WTC11 (cell line): ENCODE measurements at regions not wholly inside any gene's neighbourhood (a gene's known extent, or its start where the extent isn't known, plus 50 kb on each side); places are given as distances from the start of the nearest gene placed in this dataset.

Source experiments
- ATAC-seq: fragments of 200-7000 bp; cut with Tn5 transposase; 2 replicates; pipeline ENCODE4 v1.10.0; 2021; ENCODE audit warnings: mild to moderate bottlenecking, moderate library complexity
- CTCF ChIA-PET: fragments of 300-600 bp; sonication (Branson Sonifier 250); formaldehyde crosslinking; loops from one replicate; lab custom pipeline; 2021; ENCODE audit warnings: antibody characterized with exemption; lab: Charles Lee
- POLR2A ChIA-PET: fragments of 350-600 bp; sonication (Branson Sonifier 250); formaldehyde crosslinking; loops from one replicate; lab custom pipeline; 2021; ENCODE audit warnings: antibody characterized with exemption; lab: Charles Lee
- DNase-seq: peaks from one replicate; pipeline ENCODE4 v3.0.0; 2021; ENCODE audit warnings: low spot score
- H3K27ac Mint-ChIP-seq: 2 replicates; pipeline ENCODE4 v1.8.0; 2021; ENCODE audit warnings: mixed read lengths
- H3K27me3 Mint-ChIP-seq: 2 replicates; pipeline ENCODE4 v1.8.0; 2021; ENCODE audit warnings: low read depth, mild to moderate bottlenecking, moderate library complexity, mixed read lengths
- H3K36me3 Mint-ChIP-seq: 2 replicates; pipeline ENCODE4 v1.8.0; 2021; ENCODE audit warnings: mixed read lengths
- H3K4me1 Mint-ChIP-seq: 2 replicates; pipeline ENCODE4 v1.8.0; 2022; ENCODE audit warnings: mixed read lengths
- H3K4me3 Mint-ChIP-seq: 2 replicates; pipeline ENCODE4 v1.8.0; 2021; ENCODE audit warnings: mild to moderate bottlenecking, moderate library complexity, mixed read lengths
- H3K9me3 Mint-ChIP-seq: 2 replicates; pipeline ENCODE4 v1.8.0; 2021; ENCODE audit warnings: mixed read lengths
- CREM ChIP-seq: sonication (generic); formaldehyde crosslinking; IDR thresholded peaks from 2 replicates; pipeline ENCODE4 v1.8.1; 2022; ENCODE audit warnings: mild to moderate bottlenecking, missing genetic modification reagents, moderate library complexity
- CTCF ChIP-seq: fragments of 200-600 bp; IDR thresholded peaks from 2 replicates; pipeline ENCODE4 v1.8.0; 2022; ENCODE audit warnings: antibody characterized with exemption
- E2F5 ChIP-seq: sonication (generic); formaldehyde crosslinking; IDR thresholded peaks from 2 replicates; pipeline ENCODE4 v1.8.1; 2022; ENCODE audit warnings: mild to moderate bottlenecking, moderate library complexity, missing genetic modification reagents
- ESRRA ChIP-seq: sonication (generic); formaldehyde crosslinking; IDR thresholded peaks from 2 replicates; pipeline ENCODE4 v1.8.1; 2022; ENCODE audit warnings: mild to moderate bottlenecking, missing genetic modification reagents, borderline replicate concordance
- FOXP1 ChIP-seq: sonication (generic); formaldehyde crosslinking; IDR thresholded peaks from 2 replicates; pipeline ENCODE4 v1.8.0; 2022; ENCODE audit warnings: missing genetic modification reagents, mild to moderate bottlenecking, moderate library complexity, borderline replicate concordance
- HMGXB4 ChIP-seq: sonication (generic); formaldehyde crosslinking; IDR thresholded peaks from 2 replicates; pipeline ENCODE4 v1.8.1; 2023; ENCODE audit warnings: mild to moderate bottlenecking, moderate library complexity, missing genetic modification reagents
- IRF1 ChIP-seq: sonication (generic); formaldehyde crosslinking; IDR thresholded peaks from 2 replicates; pipeline ENCODE4 v1.8.0; 2023; ENCODE audit warnings: missing genetic modification reagents
- KAT7 ChIP-seq: sonication (generic); formaldehyde crosslinking; IDR thresholded peaks from 2 replicates; pipeline ENCODE4 v1.8.1; 2023; ENCODE audit warnings: missing genetic modification reagents, mild to moderate bottlenecking, borderline replicate concordance
- MLX ChIP-seq: sonication (generic); formaldehyde crosslinking; IDR thresholded peaks from 2 replicates; pipeline ENCODE4 v1.8.1; 2023; ENCODE audit warnings: mild to moderate bottlenecking, missing genetic modification reagents, moderate library complexity
- NR3C1 ChIP-seq: sonication (generic); formaldehyde crosslinking; conservative IDR thresholded peaks from 2 replicates; pipeline ENCODE4 v1.8.1; 2023; ENCODE audit warnings: low read depth, mild to moderate bottlenecking, missing genetic modification reagents
- PREB ChIP-seq: sonication (generic); formaldehyde crosslinking; IDR thresholded peaks from 2 replicates; pipeline ENCODE4 v1.8.1; 2022; ENCODE audit warnings: mild to moderate bottlenecking, missing genetic modification reagents, moderate library complexity, borderline replicate concordance
- SOX15 ChIP-seq: fragments of 250-450 bp; sonication (Bioruptor Pico); IDR thresholded peaks from 2 replicates; pipeline ENCODE4 v1.9.0; 2021; ENCODE audit warnings: mild to moderate bottlenecking
- SP1 ChIP-seq: sonication (generic); formaldehyde crosslinking; conservative IDR thresholded peaks from 2 replicates; pipeline ENCODE4 v1.8.1; 2022; ENCODE audit warnings: missing genetic modification reagents
- ZBTB43 ChIP-seq: sonication (generic); formaldehyde crosslinking; IDR thresholded peaks from 2 replicates; pipeline ENCODE4 v1.8.1; 2023; ENCODE audit warnings: mild to moderate bottlenecking, missing genetic modification reagents
- ZNF121 ChIP-seq: sonication (generic); formaldehyde crosslinking; IDR thresholded peaks from 2 replicates; pipeline ENCODE4 v1.8.0; 2023; ENCODE audit warnings: missing genetic modification reagents
- ZNF138 ChIP-seq: sonication (generic); formaldehyde crosslinking; conservative IDR thresholded peaks from 2 replicates; pipeline ENCODE4 v1.8.1; 2022; ENCODE audit warnings: mild to moderate bottlenecking, moderate library complexity, missing genetic modification reagents
- ZNF219 ChIP-seq: sonication (generic); formaldehyde crosslinking; IDR thresholded peaks from 2 replicates; pipeline ENCODE4 v1.8.0; 2023; ENCODE audit warnings: missing genetic modification reagents, mild to moderate bottlenecking, borderline replicate concordance
- ZNF263 ChIP-seq: sonication (generic); formaldehyde crosslinking; IDR thresholded peaks from 2 replicates; pipeline ENCODE4 v1.8.1; 2022; ENCODE audit warnings: low read depth, mild to moderate bottlenecking, moderate library complexity, missing genetic modification reagents
- ZNF317 ChIP-seq: sonication (generic); formaldehyde crosslinking; IDR thresholded peaks from 2 replicates; pipeline ENCODE4 v1.8.1; 2023; ENCODE audit warnings: low read depth, mild to moderate bottlenecking, moderate library complexity, missing genetic modification reagents, borderline replicate concordance
- ZNF416 ChIP-seq: fragments of 250-450 bp; sonication (Bioruptor Pico); IDR thresholded peaks from 2 replicates; pipeline ENCODE4 v1.9.0; 2021; ENCODE audit warnings: mild to moderate bottlenecking, inconsistent platforms
- ZNF425 ChIP-seq: fragments of 250-450 bp; sonication (Bioruptor Pico); conservative IDR thresholded peaks from 2 replicates; pipeline ENCODE4 v1.9.0; 2021; ENCODE audit warnings: mild to moderate bottlenecking

- TF ChIP-seq ZBTB43 (CRISPR knock-in tag) = no peak
- TF ChIP-seq ESRRA = no peak
- TF ChIP-seq, all 79 proteins: peak for 0
Measured at GRCh38 chr5:90290648-90291047, 118.9 kb downstream of the CETN3 start (continued).

GRCh38 chr5:90289837-90290236 is 119.7 kb downstream of the CETN3 start:
- H3K36me3 Mint-ChIP-seq = no peaks in the 10 kb centered on the region
- CTCF ChIA-PET = no interaction called here
- no peak overlapping the region for H3K4me3 Mint-ChIP-seq
- ATAC-seq (no peak), DNase-seq (no peak)
- H3K9me3 Mint-ChIP-seq = 0 out of 2 replicates have a peak, but pooled peaks cover 3% of the 10 kb centered on the region
- POLR2A ChIA-PET = no interaction called here
- H3K27ac Mint-ChIP-seq = no peak overlapping the region
- TF ChIP-seq HMGXB4 (CRISPR knock-in tag) (no peak), ZNF425 (CRISPR knock-in tag) (no peak)
- peaks cover 15% of the 10 kb centered on the region for H3K4me1 Mint-ChIP-seq
- peaks cover 18% of the 10 kb centered on the region for H3K27me3 Mint-ChIP-seq

GRCh38 chr5:90287036-90287435 is 122.5 kb downstream of the CETN3 start:
- Mint-ChIP-seq H3K4me3 (no peak overlapping the region), H3K27ac (no peak overlapping the region), H3K27me3 (peaks cover 5% of the 10 kb centered on the region), H3K9me3 (no peaks in the 10 kb centered on the region), H3K4me1 (peaks cover 6% of the 10 kb centered on the region), H3K36me3 (no peaks in the 10 kb centered on the region)
- CTCF ChIA-PET = no interaction called here
- ATAC-seq (no peak), DNase-seq (no peak)
- POLR2A ChIA-PET = no interaction called here
- TF ChIP-seq ZNF138 (no peak), ZNF416 (CRISPR knock-in tag) (no peak), CTCF (no peak), ZNF219 (CRISPR knock-in tag) (no peak), PREB (no peak), NR3C1 (CRISPR knock-in tag) (no peak), FOXP1 (no peak), CREM (CRISPR knock-in tag) (no peak), SOX15 (CRISPR knock-in tag) (no peak), ZNF263 (CRISPR knock-in tag) (no peak), ZNF317 (no peak), IRF1 (no peak), E2F5 (CRISPR knock-in tag) (no peak), MLX (no peak), ZNF121 (CRISPR knock-in tag) (no peak), SP1 (no peak), KAT7 (no peak)
